Pulmonary artery endothelial cell (primary cell): ENCODE measurements at regions not wholly inside any gene's neighbourhood (a gene's known extent, or its start where the extent isn't known, plus 50 kb on each side); places are given as distances from the start of the nearest gene placed in this dataset.
"Not testable (repeated sequence)": the region's sequence is repeated elsewhere in the genome, so short reads cannot be mapped to it uniquely, and the experiment has no call there.

Experiments
- DNase-seq: peaks from one replicate; pipeline ENCODE4 v3.0.0-alpha.2; 2011; ENCODE audit warnings: low read depth, low spot score

- DNase-seq = no peak
These were observed 422.8 kb upstream of the TBL1XR1 start for GRCh38 chr3:177620073-177620472.

GRCh38 chr3:177622520-177622919, 425.2 kb upstream of the TBL1XR1 start:
- DNase-seq = no peak

GRCh38 chr3:177622982-177623617, 425.8 kb upstream of the TBL1XR1 start:
- DNase-seq = no peak

- no peak for DNase-seq
These were observed 427.5 kb upstream of the TBL1XR1 start for GRCh38 chr3:177624528-177625495.

GRCh38 chr3:177626045-177626444, 428.8 kb upstream of the TBL1XR1 start:
- DNase-seq = no peak

GRCh38 chr3:177628095-177628719, 430.9 kb upstream of the TBL1XR1 start:
- not testable (repeated sequence) for DNase-seq

- no peak for DNase-seq
These were observed 432.0 kb upstream of the TBL1XR1 start for GRCh38 chr3:177629276-177629675.

GRCh38 chr3:177633671-177634207, 436.5 kb upstream of the TBL1XR1 start:
- DNase-seq = no peak

- DNase-seq = not testable (repeated sequence)
These were observed 438.4 kb upstream of the TBL1XR1 start for GRCh38 chr3:177635601-177636106.

- DNase-seq = no peak
These were observed 443.2 kb upstream of the TBL1XR1 start for GRCh38 chr3:177640319-177640965.

- DNase-seq = no peak
These were observed 443.9 kb upstream of the TBL1XR1 start for GRCh38 chr3:177641206-177641605.

GRCh38 chr3:177642042-177642803, 444.9 kb upstream of the TBL1XR1 start:
- no peak for DNase-seq

GRCh38 chr3:177642804-177643125, 445.5 kb upstream of the TBL1XR1 start:
- DNase-seq = no peak

- DNase-seq = no peak
These were observed 449.5 kb upstream of the TBL1XR1 start for GRCh38 chr3:177646749-177647148.

GRCh38 chr3:177647341-177647740, 450.1 kb upstream of the TBL1XR1 start:
- DNase-seq = no peak

GRCh38 chr3:177647876-177648275, 450.6 kb upstream of the TBL1XR1 start:
- DNase-seq = no peak

- no peak for DNase-seq
These were observed 455.4 kb upstream of the TBL1XR1 start for GRCh38 chr3:177652556-177653291.

- DNase-seq = no peak
These were observed 460.0 kb upstream of the TBL1XR1 start for GRCh38 chr3:177657243-177657642.

- no peak for DNase-seq
These were observed 461.1 kb upstream of the TBL1XR1 start for GRCh38 chr3:177658354-177658753.
